SK-N-SH (cell line): ENCODE measurements at regions not wholly inside any gene's neighbourhood (a gene's known extent, or its start where the extent isn't known, plus 50 kb on each side); places are given as distances from the start of the nearest gene placed in this dataset.

Experiments used
- CTCF ChIA-PET: fragments of 300-600, 350-600 bp; formaldehyde crosslinking; extraction: SDS; loops from one replicate; lab custom pipeline; 2021; lab: Yijun Ruan, JAX
- POLR2A ChIA-PET: fragments of 350-600 bp; sonication (Branson Sonifier 250); formaldehyde crosslinking; extraction: SDS; loops from one replicate; lab custom pipeline; 2020; ENCODE audit warnings: antibody characterized with exemption, inconsistent platforms; lab: Yijun Ruan, JAX
- DNase-seq: peaks from one replicate; pipeline ENCODE4 v3.0.0; 2012
- H2AFZ ChIP-seq: fragments of 200-600 bp; sonication (generic); 2 replicates; pipeline ENCODE4 v1.8.1; 2016; ENCODE audit warnings: antibody characterized with exemption, mild to moderate bottlenecking, low read depth
- H3F3A ChIP-seq: fragments of 200-600 bp; sonication (generic); replicated peaks from 2 replicates; pipeline ENCODE3; 2016; ENCODE audit warnings: antibody characterized with exemption, mild to moderate bottlenecking; ENCODE audit not compliant: insufficient read depth
- H3K27ac ChIP-seq, 2 experiments: fragments of 200-500 bp in 1 of 2; fragments of 200-600 bp in 1 of 2; sonication (Bioruptor generic) in 1 of 2; sonication (generic), shearing (Covaris generic) in 1 of 2; 2 replicates each; pipeline versions ENCODE4 v1.5.1 to v1.6.1; 2014 to 2016; ENCODE audit warnings: low read depth in 2 of 2, inconsistent platforms in 1 of 2, low read length in 1 of 2, mild to moderate bottlenecking in 1 of 2, mixed read lengths in 1 of 2
- H3K27me3 ChIP-seq: fragments of 200-600 bp; sonication (generic), shearing (Covaris generic); 2 replicates; pipeline ENCODE4 v1.6.1; 2016; ENCODE audit warnings: mixed run types; ENCODE audit not compliant: insufficient read depth
- H3K36me3 ChIP-seq, 2 experiments: fragments of 200-500 bp in 1 of 2; fragments of 200-600 bp in 1 of 2; sonication (Bioruptor generic) in 1 of 2; sonication (generic) in 1 of 2; replicated peaks in 1 of 2; 2 replicates each; pipeline versions ENCODE3 to v1.5.1; 2014 to 2016; ENCODE audit warnings: low read length in 1 of 2, mild to moderate bottlenecking in 1 of 2; ENCODE audit not compliant: insufficient read depth in 2 of 2, control insufficient read depth in 1 of 2
- H3K4me1 ChIP-seq, 2 experiments: fragments of 200-500 bp in 1 of 2; fragments of 200-600 bp in 1 of 2; sonication (Bioruptor generic) in 1 of 2; sonication (generic), shearing (Covaris generic) in 1 of 2; 2 replicates each; pipeline versions ENCODE4 v1.5.1 to v1.6.1; 2014 to 2016; ENCODE audit warnings: low read depth in 1 of 2, low read length in 1 of 2, mixed run types in 1 of 2; ENCODE audit not compliant: insufficient read depth in 2 of 2, control insufficient read depth in 1 of 2
- H3K4me2 ChIP-seq: fragments of 200-600 bp; sonication (generic), shearing (Covaris generic); 2 replicates; pipeline ENCODE4 v1.6.1; 2017; ENCODE audit warnings: mixed run types
- H3K4me3 ChIP-seq, 2 experiments: fragments of 200-500 bp in 1 of 2; fragments of 200-600 bp in 1 of 2; sonication (Bioruptor generic) in 1 of 2; sonication (generic), shearing (Covaris generic) in 1 of 2; 2 replicates each; pipeline versions ENCODE4 v1.5.1 to v1.8.1; 2014 to 2016; ENCODE audit warnings: low read depth in 2 of 2, inconsistent platforms in 1 of 2, low read length in 1 of 2, mild to moderate bottlenecking in 1 of 2, mixed read lengths in 1 of 2, moderate library complexity in 1 of 2
- H3K79me2 ChIP-seq: fragments of 200-600 bp; sonication (generic); 2 replicates; pipeline ENCODE4 v1.8.1; 2017; ENCODE audit warnings: mild to moderate bottlenecking; ENCODE audit not compliant: insufficient read depth
- H3K9ac ChIP-seq: fragments of 200-600 bp; sonication (generic); 2 replicates; pipeline ENCODE4 v1.6.1; 2017; ENCODE audit warnings: mixed run types
- H3K9me2 ChIP-seq: fragments of 200-600 bp; sonication (generic); 2 replicates; pipeline ENCODE4 v1.6.1; 2017; ENCODE audit warnings: mixed run types
- H3K9me3 ChIP-seq: fragments of 200-600 bp; sonication (generic); 2 replicates; pipeline ENCODE4 v1.6.1; 2017; ENCODE audit warnings: mixed run types, mild to moderate bottlenecking, moderate library complexity
- H4K20me1 ChIP-seq: fragments of 200-600 bp; sonication (generic); 2 replicates; pipeline ENCODE4 v1.6.1; 2017; ENCODE audit warnings: mild to moderate bottlenecking, mixed run types; ENCODE audit not compliant: insufficient read depth
- CTCF ChIP-seq: fragments of 200-600 bp; sonication (generic); IDR thresholded peaks from 2 replicates; pipeline ENCODE4 v1.6.1; 2017; ENCODE audit warnings: antibody characterized with exemption, mild to moderate bottlenecking, moderate library complexity
- EP300 ChIP-seq, 2 experiments: IDR thresholded peaks; 2 replicates each; pipeline versions ENCODE4 v1.4.0 to v1.6.1; 2012; ENCODE audit warnings: borderline replicate concordance in 1 of 2, low read depth in 1 of 2, low read length in 1 of 2
- FOSL2 ChIP-seq: IDR thresholded peaks from 2 replicates; pipeline ENCODE4 v1.4.0; 2012; ENCODE audit warnings: low read depth, mild to moderate bottlenecking, moderate library complexity, borderline replicate concordance
- FOXM1 ChIP-seq: IDR thresholded peaks from 2 replicates; pipeline ENCODE4 v1.4.0; 2012; ENCODE audit warnings: low read depth, mild to moderate bottlenecking
- GATA2 ChIP-seq: sonication (generic); formaldehyde crosslinking; IDR thresholded peaks from 2 replicates; pipeline ENCODE4 v1.5.0; 2020; ENCODE audit warnings: mild to moderate bottlenecking, missing genetic modification reagents
- IRF3 ChIP-seq: fragments of 150-350 bp; IDR thresholded peaks from 2 replicates; pipeline ENCODE4 v1.6.1; 2016; ENCODE audit warnings: mild to moderate bottlenecking, low read depth, low read length
- MAX ChIP-seq: IDR thresholded peaks from 2 replicates; pipeline ENCODE4 v1.4.0; 2012; ENCODE audit warnings: low read depth
- MXI1 ChIP-seq: IDR thresholded peaks from 2 replicates; pipeline ENCODE4 v1.6.1; 2012; ENCODE audit warnings: mild to moderate bottlenecking, low read depth, low read length, improper control_type of control experiment
- NFIC ChIP-seq: IDR thresholded peaks from 2 replicates; pipeline ENCODE4 v1.4.0; 2012; ENCODE audit warnings: borderline replicate concordance
- POLR2AphosphoS5 ChIP-seq: IDR thresholded peaks from 2 replicates; pipeline ENCODE4 v1.6.1; 2012; ENCODE audit warnings: low read depth, low read length
- RAD21 ChIP-seq: IDR thresholded peaks from 2 replicates; pipeline ENCODE4 v1.6.1; 2012; ENCODE audit warnings: mild to moderate bottlenecking, low read length
- RFX5 ChIP-seq: IDR thresholded peaks from 2 replicates; pipeline ENCODE4 v1.6.1; 2012; ENCODE audit warnings: mild to moderate bottlenecking, improper control_type of control experiment, low read length
- RXRA ChIP-seq: IDR thresholded peaks from 2 replicates; pipeline ENCODE4 v1.4.0; 2012; ENCODE audit warnings: low read depth, mild to moderate bottlenecking, borderline replicate concordance
- SMC3 ChIP-seq: IDR thresholded peaks from 2 replicates; pipeline ENCODE4 v1.6.1; 2012; ENCODE audit warnings: low read depth, low read length, improper control_type of control experiment
- USF1 ChIP-seq: IDR thresholded peaks from 2 replicates; pipeline ENCODE4 v1.4.0; 2012; ENCODE audit warnings: low read depth, borderline replicate concordance
- USF2 ChIP-seq: fragments of 150-350 bp; IDR thresholded peaks from 2 replicates; pipeline ENCODE4 v1.6.1; 2017; ENCODE audit warnings: antibody characterized with exemption, low read length, low read depth, borderline replicate concordance
- ZBTB33 ChIP-seq: IDR thresholded peaks from 2 replicates; pipeline ENCODE4 v1.4.0; 2012; ENCODE audit warnings: low read depth, borderline replicate concordance
- WGBS: methylation state at CpG from one replicate; pipeline ENCODE4 v1.1.6; 2017; ENCODE audit warnings: low lambda C conversion rate; 5-methylcytosine and 5-hydroxymethylcytosine counted together

GRCh38 chr16:86923656-86924055 lies 345.3 kb downstream of the FOXL1 start:
- Histone ChIP-seq H3K27me3 (no peaks in the 10 kb centered on the region), H3K9ac (no peak overlapping the region), H3K4me3 (no peak overlapping the region), H4K20me1 (no peaks in the 10 kb centered on the region), H3K79me2 (no peaks in the 10 kb centered on the region), H3K9me2 (no peaks in the 10 kb centered on the region), H3K4me2 (no peak overlapping the region; the same call in 1 of the 2 replicates), H3K36me3 (no peaks in the 10 kb centered on the region), H2AFZ (no peak overlapping the region), H3F3A (peaks cover 22% of the 10 kb centered on the region), H3K27ac (no peak overlapping the region), H3K9me3 (no peaks in the 10 kb centered on the region), H3K4me1 (peaks cover 0 to 19% of the 10 kb centered on the region in 2 experiments; a peak in 2 of 4 replicates)
- 58% methylated on average over 4 of the region's 4 CpGs for WGBS
- TF ChIP-seq MAX = no peak
- no peak for TF ChIP-seq USF1
- TF ChIP-seq POLR2AphosphoS5 = no peak
- TF ChIP-seq FOSL2 = no peak
- TF ChIP-seq ZBTB33 = no peak
- no peak for TF ChIP-seq IRF3
- TF ChIP-seq CTCF = no peak
- TF ChIP-seq GATA2 (CRISPR knock-in tag) = no peak
- no peak for TF ChIP-seq RXRA
- TF ChIP-seq RFX5 = no peak
- TF ChIP-seq MXI1 = no peak
- no peak for TF ChIP-seq SMC3
- TF ChIP-seq USF2 = no peak
- no peak for TF ChIP-seq RAD21
- TF ChIP-seq EP300 (IDR thresholded peaks at IDR 0.05; ENCODE audit: borderline replicate concordance in 1 of 2, low read depth in 1 of 2, low read length in 1 of 2) = no peak
- TF ChIP-seq NFIC = no peak
- TF ChIP-seq FOXM1 = no peak
- no peak for DNase-seq
- POLR2A ChIA-PET = no interaction called here
- CTCF ChIA-PET = interaction anchor here (0.5 to 1.0 kb wide), 2 partner anchors 115 to 140 kb away, joined by 3 read pairs; no protein-coding TSS in a partner anchor
